Activated T-cell treated with anti-CD3 and anti-CD28 coated beads, Interleukin-2, amount 50 U/mL, for 72 hours (primary cell): ENCODE measurements at regions not wholly inside any gene's neighbourhood (a gene's known extent, or its start where the extent isn't known, plus 50 kb on each side); places are given as distances from the start of the nearest gene placed in this dataset.

Source experiments
- ATAC-seq, 2 donors: fragments of 150-1000 bp; cut with Tn5 transposase; replicated peaks in 1 of 2; 2 replicates each; pipeline ENCODE4 v1.10.0; 2021; ENCODE audit warnings: moderate library complexity in 2 of 2, mild to moderate bottlenecking in 1 of 2
- DNase-seq, 2 donors: peaks; one replicate each; pipeline ENCODE4 v3.0.0; 2021 to 2022; ENCODE audit warnings: mixed read lengths in 1 of 2
- H3K27ac Mint-ChIP-seq: one replicate; pipeline ENCODE4 v1.8.0; 2022; ENCODE audit warnings: mild to moderate bottlenecking, moderate library complexity, mixed read lengths
- H3K27me3 Mint-ChIP-seq: one replicate; pipeline ENCODE4 v1.8.0; 2022; ENCODE audit warnings: low read depth, mixed read lengths
- H3K36me3 Mint-ChIP-seq, 2 donors: one replicate each; pipeline ENCODE4 v1.8.0; 2022; ENCODE audit warnings: mixed read lengths in 2 of 2, mild to moderate bottlenecking in 1 of 2; ENCODE audit not compliant: insufficient read depth in 2 of 2
- H3K4me1 Mint-ChIP-seq: one replicate; pipeline ENCODE4 v1.8.0; 2022; ENCODE audit warnings: low read depth, mixed read lengths
- H3K4me3 Mint-ChIP-seq, 2 donors: one replicate each; pipeline ENCODE4 v1.8.0; 2022; ENCODE audit warnings: mild to moderate bottlenecking in 2 of 2, mixed read lengths in 2 of 2, moderate library complexity in 2 of 2
- H3K9me3 Mint-ChIP-seq, 2 donors: one replicate each; pipeline ENCODE4 v1.8.0; 2022; ENCODE audit warnings: mixed read lengths in 2 of 2

- DNase-seq, result no peak
- H3K4me3 Mint-ChIP-seq, result no peak overlapping the region
- no peaks in the 10 kb centered on the region for H3K36me3 Mint-ChIP-seq
- peaks cover 0 to 3% of the 10 kb centered on the region in 2 donors for H3K9me3 Mint-ChIP-seq
- no peak for ATAC-seq
- no peaks in the 10 kb centered on the region for H3K4me1 Mint-ChIP-seq
- H3K27me3 Mint-ChIP-seq, result peaks cover 46% of the 10 kb centered on the region
- no peak overlapping the region for H3K27ac Mint-ChIP-seq
Observed at GRCh38 chr6:40302856-40303454, 284.2 kb downstream of the LRFN2 start.

GRCh38 chr6:40299681-40300080 lies 287.5 kb downstream of the LRFN2 start:
- H3K4me3 Mint-ChIP-seq, result no peak overlapping the region
- no peak for ATAC-seq
- H3K27ac Mint-ChIP-seq, result no peak overlapping the region
- DNase-seq, result no peak
- no peaks in the 10 kb centered on the region for H3K4me1 Mint-ChIP-seq
- peaks cover 0 to 3% of the 10 kb centered on the region in 2 donors for H3K9me3 Mint-ChIP-seq
- peaks cover 0 to 4% of the 10 kb centered on the region in 2 donors for H3K36me3 Mint-ChIP-seq
- peaks cover 15% of the 10 kb centered on the region for H3K27me3 Mint-ChIP-seq

DNA sequence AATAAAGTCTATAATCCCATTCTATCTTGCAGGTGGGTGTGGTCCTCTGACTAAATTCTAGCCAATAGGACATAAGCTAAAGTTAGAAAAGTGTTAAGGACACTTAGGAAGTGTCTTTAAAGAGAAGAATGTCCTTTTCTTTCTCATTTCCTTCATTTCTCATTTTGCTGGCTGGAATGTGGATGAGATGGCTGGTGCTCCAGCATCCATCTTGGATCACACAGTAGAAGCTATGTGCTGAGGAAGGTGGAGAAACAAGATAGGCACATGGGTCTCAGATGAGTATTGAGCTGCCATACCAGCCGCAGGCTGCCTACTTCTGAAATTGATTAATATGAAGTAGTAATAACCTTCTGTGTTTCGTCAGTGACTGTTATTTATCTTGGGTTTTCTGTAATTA lies 289.0 kb downstream of the LRFN2 start:
- Mint-ChIP-seq H3K4me3 (no peak overlapping the region), H3K27me3 (peaks cover 17% of the 10 kb centered on the region), H3K27ac (no peak overlapping the region), H3K9me3 (peaks cover 0 to 3% of the 10 kb centered on the region in 2 donors), H3K36me3 (peaks cover 0 to 4% of the 10 kb centered on the region in 2 donors), H3K4me1 (no peaks in the 10 kb centered on the region)
- no peak for ATAC-seq
- no peak for DNase-seq

- H3K9me3 Mint-ChIP-seq, result peaks cover 0 to 3% of the 10 kb centered on the region in 2 donors
- no peaks in the 10 kb centered on the region for H3K4me1 Mint-ChIP-seq
- DNase-seq (no peak), ATAC-seq (no peak)
- peaks cover 31% of the 10 kb centered on the region for H3K27me3 Mint-ChIP-seq
- H3K4me3 Mint-ChIP-seq, result no peak overlapping the region
- H3K27ac Mint-ChIP-seq, result no peak overlapping the region
- peaks cover 0 to 4% of the 10 kb centered on the region in 2 donors for H3K36me3 Mint-ChIP-seq
Observed at GRCh38 chr6:40295251-40295950, 291.8 kb downstream of the LRFN2 start.

GRCh38 chr6:40293460-40294185 lies 293.5 kb downstream of the LRFN2 start:
- DNase-seq (no peak), ATAC-seq (no peak)
- Mint-ChIP-seq H3K27me3 (peaks cover 26% of the 10 kb centered on the region), H3K4me1 (no peaks in the 10 kb centered on the region), H3K27ac (no peak overlapping the region), H3K4me3 (no peak overlapping the region), H3K36me3 (peaks cover 0 to 4% of the 10 kb centered on the region in 2 donors), H3K9me3 (peaks cover 0 to 3% of the 10 kb centered on the region in 2 donors)

DNA sequence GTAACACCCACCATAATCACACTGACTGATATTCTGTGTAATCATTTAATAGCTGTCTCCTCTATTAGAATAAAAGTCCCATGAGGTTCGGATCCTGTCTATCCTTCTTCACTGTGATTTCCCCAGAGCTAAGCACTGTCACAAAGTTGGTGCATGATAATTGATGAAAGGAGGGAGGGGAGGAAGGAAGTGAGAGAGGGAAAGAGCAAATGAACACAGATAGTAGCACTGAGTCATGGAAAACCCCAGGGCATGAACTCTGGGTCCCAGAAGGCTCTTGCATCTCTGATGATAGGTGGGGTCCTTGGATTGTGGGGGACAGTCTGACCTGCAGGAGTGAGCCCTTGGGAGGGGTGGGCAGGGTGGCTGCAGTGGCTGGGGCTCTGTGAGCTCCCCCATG lies 294.1 kb downstream of the LRFN2 start:
- Mint-ChIP-seq H3K4me3 (no peak overlapping the region), H3K36me3 (peaks cover 0 to 4% of the 10 kb centered on the region in 2 donors), H3K4me1 (no peaks in the 10 kb centered on the region), H3K27ac (no peak overlapping the region), H3K27me3 (peaks cover 32% of the 10 kb centered on the region), H3K9me3 (peaks cover 0 to 3% of the 10 kb centered on the region in 2 donors)
- no peak for ATAC-seq
- no peak for DNase-seq

GRCh38 chr6:40290816-40291215 lies 296.3 kb downstream of the LRFN2 start:
- H3K27ac Mint-ChIP-seq, result no peak overlapping the region
- peaks cover 50% of the 10 kb centered on the region for H3K27me3 Mint-ChIP-seq
- H3K36me3 Mint-ChIP-seq, result peaks cover 0 to 4% of the 10 kb centered on the region in 2 donors
- H3K4me1 Mint-ChIP-seq, result no peaks in the 10 kb centered on the region
- DNase-seq, result no peak
- no peak overlapping the region for H3K4me3 Mint-ChIP-seq
- peaks cover 0 to 3% of the 10 kb centered on the region in 2 donors for H3K9me3 Mint-ChIP-seq
- ATAC-seq, result no peak

DNA sequence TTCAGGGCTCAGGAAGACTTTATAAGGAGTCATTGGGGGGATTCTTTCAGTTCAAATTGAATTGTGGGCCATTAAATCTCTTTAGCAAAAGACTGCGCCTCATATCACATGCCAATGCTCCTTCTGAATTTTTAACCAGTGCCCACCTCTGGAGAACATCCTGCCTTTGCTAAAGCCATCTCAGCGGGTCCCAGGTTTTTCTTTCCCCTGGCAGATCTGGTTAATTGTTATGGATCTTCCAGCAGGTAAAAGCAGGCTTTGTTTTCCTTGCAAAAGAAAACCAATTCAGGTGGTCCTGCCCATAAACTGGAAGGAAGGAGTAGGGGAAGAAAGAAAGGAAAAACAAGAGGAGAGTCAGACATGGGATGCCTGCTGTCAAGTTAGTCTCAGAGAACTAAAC lies 298.2 kb downstream of the LRFN2 start:
- no peak overlapping the region for H3K27ac Mint-ChIP-seq
- ATAC-seq (no peak), DNase-seq (no peak)
- peaks cover 65% of the 10 kb centered on the region for H3K27me3 Mint-ChIP-seq
- no peaks in the 10 kb centered on the region for H3K36me3 Mint-ChIP-seq
- no peak overlapping the region for H3K4me3 Mint-ChIP-seq
- H3K9me3 Mint-ChIP-seq, result no peaks in the 10 kb centered on the region
- H3K4me1 Mint-ChIP-seq, result no peaks in the 10 kb centered on the region

GRCh38 chr6:40287296-40287850 lies 299.8 kb downstream of the LRFN2 start:
- no peak overlapping the region for H3K4me3 Mint-ChIP-seq

GRCh38 chr6:40286721-40287120 lies 300.4 kb downstream of the LRFN2 start:
- H3K36me3 Mint-ChIP-seq, result no peaks in the 10 kb centered on the region
- H3K4me1 Mint-ChIP-seq, result no peaks in the 10 kb centered on the region
- no peak overlapping the region for H3K4me3 Mint-ChIP-seq
- H3K27ac Mint-ChIP-seq, result no peak overlapping the region
- no peak for ATAC-seq
- DNase-seq, result no peak
- H3K9me3 Mint-ChIP-seq, result no peaks in the 10 kb centered on the region
- H3K27me3 Mint-ChIP-seq, result peaks cover 54% of the 10 kb centered on the region

More at GRCh38 chr6:40287296-40287850, 299.8 kb downstream of the LRFN2 start:
- no peak for DNase-seq
- no peaks in the 10 kb centered on the region for H3K9me3 Mint-ChIP-seq
- ATAC-seq, result no peak
- no peaks in the 10 kb centered on the region for H3K4me1 Mint-ChIP-seq
- H3K27me3 Mint-ChIP-seq, result peaks cover 53% of the 10 kb centered on the region
- no peak overlapping the region for H3K27ac Mint-ChIP-seq
- H3K36me3 Mint-ChIP-seq, result no peaks in the 10 kb centered on the region

GRCh38 chr6:40285996-40286395 lies 301.2 kb downstream of the LRFN2 start:
- Mint-ChIP-seq H3K36me3 (no peaks in the 10 kb centered on the region), H3K27ac (no peak overlapping the region), H3K27me3 (peaks cover 54% of the 10 kb centered on the region), H3K4me3 (no peak overlapping the region), H3K9me3 (no peaks in the 10 kb centered on the region), H3K4me1 (no peaks in the 10 kb centered on the region)
- ATAC-seq (no peak), DNase-seq (no peak)

GRCh38 chr6:40285535-40285934 lies 301.6 kb downstream of the LRFN2 start:
- peaks cover 49% of the 10 kb centered on the region for H3K27me3 Mint-ChIP-seq
- H3K9me3 Mint-ChIP-seq, result no peaks in the 10 kb centered on the region
- H3K36me3 Mint-ChIP-seq, result no peaks in the 10 kb centered on the region
- no peak overlapping the region for H3K27ac Mint-ChIP-seq
- DNase-seq (no peak), ATAC-seq (no peak)
- no peaks in the 10 kb centered on the region for H3K4me1 Mint-ChIP-seq
- H3K4me3 Mint-ChIP-seq, result no peak overlapping the region

DNA sequence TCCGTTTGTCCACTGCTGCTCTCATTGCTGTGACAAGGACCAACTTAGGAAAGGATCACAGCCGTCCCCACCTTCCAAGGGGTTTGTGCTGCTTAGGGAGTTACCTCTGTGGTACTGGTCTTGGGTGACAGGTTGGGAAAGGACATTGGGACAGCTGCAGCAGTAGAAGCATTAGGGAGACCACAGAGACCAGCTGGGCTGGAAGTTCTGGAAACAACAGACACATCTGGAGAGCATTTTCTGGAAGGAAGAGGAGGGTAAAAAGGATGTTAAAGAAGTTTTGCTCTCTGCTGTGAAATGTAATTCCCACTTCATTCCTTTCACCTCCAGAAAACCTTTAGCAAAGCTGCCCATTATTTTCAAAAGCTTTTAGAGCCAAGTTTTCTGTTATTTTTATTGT lies 304.2 kb downstream of the LRFN2 start:
- Mint-ChIP-seq H3K4me1 (no peaks in the 10 kb centered on the region), H3K9me3 (no peaks in the 10 kb centered on the region), H3K27me3 (peaks cover 38% of the 10 kb centered on the region), H3K27ac (no peak overlapping the region), H3K36me3 (no peaks in the 10 kb centered on the region), H3K4me3 (no peak overlapping the region)
- ATAC-seq, result no peak
- DNase-seq, result no peak
